GM23338 (cell line): ENCODE measurements at regions not wholly inside any gene's neighbourhood (a gene's known extent, or its start where the extent isn't known, plus 50 kb on each side); places are given as distances from the start of the nearest gene placed in this dataset.

Experiments used
- ATAC-seq: fragments of 200-7000 bp; cut with Tn5 transposase; 3 replicates; pipeline ENCODE4 v1.9.1; 2020
- DNase-seq: peaks from one replicate; pipeline ENCODE4 v3.0.0-alpha.2; 2015; ENCODE audit warnings: low spot score
- H2AFZ ChIP-seq: fragments of 200-600 bp; sonication (generic); 2 replicates; pipeline ENCODE4 v1.8.0; 2016; ENCODE audit warnings: antibody characterized with exemption, mild to moderate bottlenecking, moderate library complexity
- H3F3A ChIP-seq: fragments of 200-600 bp; sonication (generic); replicated peaks from 2 replicates; pipeline ENCODE4 v1.8.0; 2017; ENCODE audit warnings: antibody characterized with exemption, mixed run types, low read depth
- H3K27ac ChIP-seq: fragments of 200-600 bp; sonication (generic); 2 replicates; pipeline ENCODE4 v1.6.1; 2016; ENCODE audit warnings: low read depth
- H3K27me3 ChIP-seq: fragments of 200-600 bp; sonication (generic); 2 replicates; pipeline ENCODE4 v1.8.0; 2016; ENCODE audit warnings: mild to moderate bottlenecking, mixed run types, moderate library complexity; ENCODE audit not compliant: insufficient read depth
- H3K36me3 ChIP-seq: fragments of 200-600 bp; sonication (generic); 2 replicates; pipeline ENCODE4 v1.8.0; 2016; ENCODE audit warnings: mild to moderate bottlenecking; ENCODE audit not compliant: insufficient read depth
- H3K4me1 ChIP-seq: fragments of 200-600 bp; sonication (generic); 2 replicates; pipeline ENCODE4 v1.8.0; 2016; ENCODE audit warnings: mild to moderate bottlenecking, moderate library complexity; ENCODE audit not compliant: insufficient read depth
- H3K4me2 ChIP-seq: fragments of 200-600 bp; sonication (generic); 2 replicates; pipeline ENCODE4 v1.7.1; 2017; ENCODE audit warnings: mixed run types
- H3K4me3 ChIP-seq: fragments of 200-600 bp; sonication (generic); 2 replicates; pipeline ENCODE4 v1.6.1; 2016; ENCODE audit warnings: mixed run types
- H3K79me2 ChIP-seq: fragments of 200-600 bp; sonication (generic); replicated peaks from 2 replicates; pipeline ENCODE4 v1.8.0; 2017; ENCODE audit warnings: mild to moderate bottlenecking; ENCODE audit not compliant: insufficient read depth
- H3K9me2 ChIP-seq: fragments of 200-600 bp; sonication (generic); 2 replicates; pipeline ENCODE4 v1.8.0; 2017; ENCODE audit not compliant: insufficient read depth
- H4K20me1 ChIP-seq: fragments of 200-600 bp; sonication (generic); replicated peaks from 2 replicates; pipeline ENCODE4 v1.8.0; 2017; ENCODE audit warnings: mild to moderate bottlenecking; ENCODE audit not compliant: insufficient read depth
- H3K27ac Mint-ChIP-seq: 2 replicates; pipeline ENCODE4 v1.8.0; 2020; ENCODE audit warnings: inconsistent platforms, mild to moderate bottlenecking, moderate library complexity, mixed read lengths
- H3K27me3 Mint-ChIP-seq: 3 replicates; pipeline ENCODE4 v1.8.0; 2022; ENCODE audit warnings: low read depth, mild to moderate bottlenecking, moderate library complexity, mixed read lengths, inconsistent platforms; ENCODE audit not compliant: insufficient read depth, poor library complexity
- H3K36me3 Mint-ChIP-seq: 3 replicates; pipeline ENCODE4 v1.8.0; 2021; ENCODE audit warnings: low read depth, mild to moderate bottlenecking, inconsistent platforms, moderate library complexity, mixed read lengths
- H3K4me1 Mint-ChIP-seq: 3 replicates; pipeline ENCODE4 v1.8.0; 2020; ENCODE audit warnings: mild to moderate bottlenecking, inconsistent platforms, mixed read lengths
- H3K4me3 Mint-ChIP-seq: 3 replicates; pipeline ENCODE4 v1.8.0; 2021; ENCODE audit warnings: moderate library complexity, mild to moderate bottlenecking, inconsistent platforms, mixed read lengths
- H3K9me3 Mint-ChIP-seq: 3 replicates; pipeline ENCODE4 v1.8.0; 2020; ENCODE audit warnings: moderate library complexity, mild to moderate bottlenecking, inconsistent platforms, mixed read lengths
- CREB1 ChIP-seq: fragments of 250-450 bp; sonication (Bioruptor Pico); IDR thresholded peaks from 2 replicates; pipeline ENCODE4 v1.5.0; 2020; ENCODE audit warnings: low read depth, mild to moderate bottlenecking, moderate library complexity
- CTCF ChIP-seq, 2 experiments: fragments of 200-600 bp in 1 of 2; sonication (generic) in 1 of 2; conservative IDR thresholded peaks; 2 replicates each; pipeline versions ENCODE4 v1.5.1 to v1.6.1; 2016 to 2017; ENCODE audit warnings: antibody characterized with exemption in 2 of 2, low read depth in 2 of 2, mild to moderate bottlenecking in 2 of 2, moderate library complexity in 1 of 2
- ETS1 ChIP-seq: IDR thresholded peaks from 2 replicates; pipeline ENCODE4 v1.6.1; 2016; ENCODE audit warnings: antibody characterized with exemption
- EZH2 ChIP-seq: fragments of 200-600 bp; sonication (generic); IDR thresholded peaks from one replicate; pipeline ENCODE4 v1.8.0; 2017; ENCODE audit warnings: antibody characterized with exemption, mild to moderate bottlenecking, low read depth; ENCODE audit not compliant: unreplicated experiment
- EZH2phosphoT487 ChIP-seq: fragments of 200-600 bp; sonication (generic); IDR thresholded peaks from one replicate; pipeline ENCODE4 v1.8.1; 2018; ENCODE audit warnings: antibody characterized with exemption; ENCODE audit not compliant: unreplicated experiment
- JUNB ChIP-seq: IDR thresholded peaks from one replicate; pipeline ENCODE4 v1.6.1; 2016; ENCODE audit warnings: antibody characterized with exemption; ENCODE audit not compliant: unreplicated experiment
- NANOG ChIP-seq: IDR thresholded peaks from 2 replicates; pipeline ENCODE4 v1.6.1; 2016; ENCODE audit warnings: antibody characterized with exemption, borderline replicate concordance
- POLR2AphosphoS5 ChIP-seq: IDR thresholded peaks from 2 replicates; pipeline ENCODE4 v1.6.1; 2016; ENCODE audit warnings: antibody characterized with exemption, low read depth
- REST ChIP-seq: IDR thresholded peaks from one replicate; pipeline ENCODE4 v1.6.1; 2018; ENCODE audit warnings: antibody characterized with exemption; ENCODE audit not compliant: unreplicated experiment
- STAT1 ChIP-seq: IDR thresholded peaks from one replicate; pipeline ENCODE4 v1.6.1; 2016; ENCODE audit warnings: antibody characterized with exemption; ENCODE audit not compliant: unreplicated experiment
- ZNF114 ChIP-seq: fragments of 250-450 bp; sonication (Bioruptor Pico); IDR thresholded peaks from 2 replicates; pipeline ENCODE4 v1.5.0; 2020; ENCODE audit warnings: mild to moderate bottlenecking, moderate library complexity
- ZNF331 ChIP-seq: fragments of 250-450 bp; sonication (Bioruptor Pico); IDR thresholded peaks from 2 replicates; pipeline ENCODE4 v1.5.0; 2020; ENCODE audit warnings: low read depth, mild to moderate bottlenecking, moderate library complexity
- ZNF462 ChIP-seq: fragments of 250-450 bp; sonication (Bioruptor Pico); IDR thresholded peaks from 2 replicates; pipeline ENCODE4 v1.5.0; 2020; ENCODE audit warnings: mild to moderate bottlenecking, moderate library complexity

- no peak overlapping the region for H3K4me3 ChIP-seq
- peaks cover 17% of the 10 kb centered on the region for H3K36me3 ChIP-seq
- no peaks in the 10 kb centered on the region for H3K27me3 ChIP-seq
- ATAC-seq (no peak), DNase-seq (peak; percentile 32)
- no peaks in the 10 kb centered on the region for H4K20me1 ChIP-seq
- H3K79me2 ChIP-seq = no peaks in the 10 kb centered on the region
- H3F3A ChIP-seq = no peaks in the 10 kb centered on the region
- no peak overlapping the region for H2AFZ ChIP-seq
- H3K27me3 Mint-ChIP-seq = peaks cover 1% of the 10 kb centered on the region
- peaks cover 40% of the 10 kb centered on the region for H3K9me3 Mint-ChIP-seq
- H3K4me3 Mint-ChIP-seq = no peak overlapping the region
- no peak overlapping the region for H3K4me2 ChIP-seq
- H3K27ac Mint-ChIP-seq = no peak overlapping the region
- H3K27ac ChIP-seq = no peak overlapping the region
- peaks cover 42% of the 10 kb centered on the region for H3K36me3 Mint-ChIP-seq
- H3K4me1 Mint-ChIP-seq = peaks cover 5% of the 10 kb centered on the region; the same call in 2 of the 3 replicates
- no peaks in the 10 kb centered on the region for H3K9me2 ChIP-seq
- TF ChIP-seq ZNF114 (CRISPR knock-in tag) (no peak), POLR2AphosphoS5 (no peak), EZH2phosphoT487 (no peak), REST (no peak), ZNF462 (CRISPR knock-in tag) (no peak), EZH2 (no peak), NANOG (no peak), ETS1 (no peak), CREB1 (CRISPR knock-in tag) (no peak), ZNF331 (CRISPR knock-in tag) (no peak), JUNB (no peak), CTCF (conservative IDR thresholded peaks at IDR 0.05; ENCODE audit: low read depth in 2 of 2) (no peak), STAT1 (no peak)
- H3K4me1 ChIP-seq = no peaks in the 10 kb centered on the region
Observed at GRCh38 chr4:132284910-132285426, 864.1 kb upstream of the PCDH10 start.
